ENCODE measurements at regions not wholly inside any gene's neighbourhood (a gene's known extent, or its start where the extent isn't known, plus 50 kb on each side); places are given as distances from the start of the nearest gene placed in this dataset.
A peak's percentile ranks its signal among the peaks of the same experiment; 100 is the strongest.
"Not testable (repeated sequence)": the region's sequence is repeated elsewhere in the genome, so short reads cannot be mapped to it uniquely, and the experiment has no call there.

GRCh38 chr16:65315081-65315780 lies 193.4 kb upstream of the CDH11 start:
- DNase-seq = peak; percentile 92

- DNase-seq = no peak
Observed at GRCh38 chr16:65314627-65315008, 192.8 kb upstream of the CDH11 start.

GRCh38 chr16:65313936-65314626 lies 192.2 kb upstream of the CDH11 start:
- no peak for DNase-seq

GRCh38 chr16:65312795-65313194 lies 190.9 kb upstream of the CDH11 start:
- no peak for DNase-seq

GRCh38 chr16:65312071-65312470 lies 190.2 kb upstream of the CDH11 start:
- no peak for DNase-seq

GRCh38 chr16:65310491-65310890 lies 188.6 kb upstream of the CDH11 start:
- not testable (repeated sequence) for DNase-seq

- DNase-seq = no peak
Observed at GRCh38 chr16:65309354-65309753, 187.5 kb upstream of the CDH11 start.

- no peak for DNase-seq
Observed at GRCh38 chr16:65308506-65308905, 186.6 kb upstream of the CDH11 start.

GRCh38 chr16:65307286-65307685 lies 185.4 kb upstream of the CDH11 start:
- no peak for DNase-seq

- no peak for DNase-seq
Observed at GRCh38 chr16:65306722-65307121, 184.9 kb upstream of the CDH11 start.

GRCh38 chr16:65306300-65306699 lies 184.4 kb upstream of the CDH11 start:
- no peak for DNase-seq

- no peak for DNase-seq
Observed at GRCh38 chr16:65305266-65305959, 183.6 kb upstream of the CDH11 start.

GRCh38 chr16:65301029-65301428 lies 179.2 kb upstream of the CDH11 start:
- no peak for DNase-seq

GRCh38 chr16:65297453-65297852 lies 175.6 kb upstream of the CDH11 start:
- DNase-seq = no peak

GRCh38 chr16:65295527-65295926 lies 173.7 kb upstream of the CDH11 start:
- no peak for DNase-seq

GRCh38 chr16:65294708-65295107 lies 172.8 kb upstream of the CDH11 start:
- no peak for DNase-seq

- DNase-seq = no peak
Observed at GRCh38 chr16:65294165-65294564, 172.3 kb upstream of the CDH11 start.

- no peak for DNase-seq
Observed at GRCh38 chr16:65289022-65289421, 167.2 kb upstream of the CDH11 start.

GRCh38 chr16:65287307-65287706 lies 165.4 kb upstream of the CDH11 start:
- DNase-seq = no peak

- DNase-seq = no peak
Observed at GRCh38 chr16:65285128-65286048, 163.5 kb upstream of the CDH11 start.

GRCh38 chr16:65284626-65285025 lies 162.8 kb upstream of the CDH11 start:
- DNase-seq = no peak

- no peak for DNase-seq
Observed at GRCh38 chr16:65283181-65283651, 161.4 kb upstream of the CDH11 start.

GRCh38 chr16:65281586-65281985 lies 159.7 kb upstream of the CDH11 start:
- DNase-seq = no peak
